HG03342 (cell line): ENCODE measurements at regions not wholly inside any gene's neighbourhood (a gene's known extent, or its start where the extent isn't known, plus 50 kb on each side); places are given as distances from the start of the nearest gene placed in this dataset.

Experiments
- ATAC-seq: cut with Tn5 transposase; IDR thresholded peaks from one replicate; pipeline ENCODE4 v1.9.1; 2021; ENCODE audit warnings: mild to moderate bottlenecking, moderate library complexity; ENCODE audit not compliant: unreplicated experiment

DNA sequence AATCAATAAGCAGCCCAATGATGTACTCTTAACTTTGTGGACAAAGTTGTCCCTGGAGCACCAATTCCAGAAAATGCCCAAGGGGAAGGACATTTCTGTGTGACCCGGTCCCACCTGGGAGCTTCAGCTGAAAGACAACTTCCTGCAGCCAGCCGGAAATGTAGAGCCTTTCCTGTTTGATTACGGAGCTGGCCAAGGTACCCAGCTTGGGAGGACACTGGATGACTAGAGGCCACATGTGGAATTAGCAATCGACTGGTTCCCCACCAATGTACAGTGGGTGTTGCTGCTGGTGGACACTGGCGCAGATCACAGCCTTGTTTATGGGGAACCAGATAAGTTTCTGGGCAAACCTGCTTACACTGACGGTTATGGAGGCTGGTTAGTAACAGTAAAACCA lies 53.0 kb upstream of the ZC3H15 start:
- no peak for ATAC-seq

DNA sequence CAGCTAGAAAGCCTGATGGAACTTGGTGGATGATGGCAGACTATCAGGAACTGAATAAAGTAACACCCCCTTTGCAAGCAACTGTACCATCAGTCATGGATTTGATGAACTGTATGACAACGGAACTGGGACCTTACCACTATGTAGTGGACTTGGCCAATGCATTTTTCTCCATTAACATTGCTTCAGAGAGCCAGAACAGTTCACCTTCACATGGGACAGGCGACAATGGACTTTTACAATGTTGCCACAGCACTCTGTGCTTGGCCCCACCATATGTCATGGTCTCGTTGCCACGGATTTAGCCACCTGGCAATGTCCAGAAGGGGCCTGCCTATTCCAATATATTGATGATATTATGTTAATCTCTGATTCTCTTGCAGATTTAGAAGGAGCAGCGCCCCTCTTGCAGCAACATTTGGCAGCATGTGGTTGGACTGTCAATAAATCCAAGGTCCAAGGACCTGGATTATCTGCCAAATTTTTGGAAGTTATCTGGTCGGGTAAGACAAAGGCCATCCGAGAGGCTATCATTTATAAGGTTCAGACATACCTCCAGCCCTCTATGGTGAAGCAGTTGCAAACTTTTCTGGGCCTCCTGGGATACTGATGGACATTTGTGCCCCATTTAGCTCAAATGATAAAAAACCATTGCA lies 52.2 kb upstream of the ZC3H15 start:
- ATAC-seq: no peak
